ENCODE measurements at regions not wholly inside any gene's neighbourhood (a gene's known extent, or its start where the extent isn't known, plus 50 kb on each side); places are given as distances from the start of the nearest gene placed in this dataset.

DNA sequence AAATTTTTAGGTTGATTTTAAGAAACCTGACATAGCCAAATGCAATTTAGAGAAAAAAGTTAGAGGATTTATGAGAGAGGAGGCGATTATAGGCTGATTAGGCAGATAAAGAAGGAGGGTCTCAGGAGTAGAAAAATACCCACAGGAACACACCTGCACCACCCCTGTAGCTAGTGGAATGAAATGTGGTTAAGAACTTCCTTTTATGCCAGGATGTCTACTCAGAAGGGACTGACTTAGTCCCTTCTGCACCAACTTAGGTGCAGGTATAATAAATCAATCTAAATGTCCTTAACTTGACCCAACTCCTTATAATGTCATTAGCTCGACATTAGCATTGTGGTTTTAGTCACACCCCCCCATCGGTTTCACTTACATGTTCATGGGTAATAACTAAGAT lies 1274.5 kb upstream of the TMEFF2 start:
- Histone ChIP-seq H3K4me2 (ENCODE audit: low read length) (no peak overlapping the region), H3K27ac (ENCODE audit: low read depth, low read length) (no peak overlapping the region), H3K79me2 (ENCODE audit: insufficient read depth, low read length) (no peaks in the 10 kb centered on the region), H3K9me3 (ENCODE audit: control insufficient read depth in 1 of 2, insufficient read depth in 1 of 2, low read depth in 1 of 2, low read length in 2 of 2) (no peaks in the 10 kb centered on the region), H3K9me2 (ENCODE audit: insufficient read depth) (no peaks in the 10 kb centered on the region), H3K27me3 (ENCODE audit: insufficient read depth, low read length) (no peaks in the 10 kb centered on the region), H4K20me1 (ENCODE audit: insufficient read depth) (no peaks in the 10 kb centered on the region; the same call in 1 of the 2 replicates), H3K9ac (ENCODE audit: low read length) (no peak overlapping the region), H3K4me1 (ENCODE audit: control insufficient read depth in 1 of 2, insufficient read depth in 2 of 2, low read length in 2 of 2) (no peaks in the 10 kb centered on the region), H2AFZ (ENCODE audit: low read depth, low read length, poor library complexity, severe bottlenecking) (no peak overlapping the region), H3K36me3 (ENCODE audit: control insufficient read depth in 1 of 2, insufficient read depth in 2 of 2, low read length in 2 of 2) (no peaks in the 10 kb centered on the region), H3K4me3 (replicated peaks in 1 of 2; ENCODE audit: low read depth in 1 of 2, low read length in 2 of 2) (no peak overlapping the region)
- ATAC-seq (no peak), DNase-seq (ENCODE audit: low read depth, low spot score) (no peak)
- RAD21 ChIA-PET (ENCODE audit: low non-redundant PET in 1 of 2, low total read pairs in 2 of 2, uncharacterized antibody in 2 of 2, unreplicated experiment in 2 of 2): no interaction called here
- intact Hi-C loops (cut with micrococcal nuclease): no loop called here
- CTCF ChIA-PET: no interaction called here
- no TSS peak for BruUV-seq (replicated peaks)
- POLR2A ChIA-PET: no interaction called here
- TF ChIP-seq YY1 (IDR thresholded peaks at IDR 0.05; ENCODE audit: extremely low read depth, insufficient replicate concordance, low read depth, low read length) (no peak), TCF7L2 (IDR thresholded peaks at IDR 0.05; ENCODE audit: borderline replicate concordance, extremely low read depth, insufficient read depth, insufficient read length) (no peak), JUND (IDR thresholded peaks at IDR 0.05) (no peak), EGR1 (IDR thresholded peaks at IDR 0.05; ENCODE audit: low read depth) (no peak), POLR2A (IDR thresholded peaks at IDR 0.05; ENCODE audit: borderline replicate concordance, extremely low read depth, insufficient read depth, insufficient read length) (no peak), CTCF (IDR thresholded peaks at IDR 0.05 in 2 of 3, conservative IDR thresholded peaks at IDR 0.05 in 1 of 3; ENCODE audit: borderline replicate concordance in 1 of 3, insufficient read depth in 1 of 3, low read depth in 2 of 3, low read length in 2 of 3) (no peak), EZH2phosphoT487 (IDR thresholded peaks at IDR 0.05; ENCODE audit: borderline replicate concordance) (no peak), SP1 (IDR thresholded peaks at IDR 0.05; ENCODE audit: low read depth) (no peak), POLR2AphosphoS5 (IDR thresholded peaks at IDR 0.05; ENCODE audit: low read depth, low read length) (no peak), FOSL1 (IDR thresholded peaks at IDR 0.05; ENCODE audit: low read depth) (no peak), ZFX (IDR thresholded peaks at IDR 0.05) (no peak), SIN3A (IDR thresholded peaks at IDR 0.05; ENCODE audit: low read depth) (no peak), MAX (IDR thresholded peaks at IDR 0.05) (no peak), EZH2 (IDR thresholded peaks at IDR 0.05) (no peak), ELF1 (IDR thresholded peaks at IDR 0.05; ENCODE audit: borderline replicate concordance, low read depth) (no peak), ATF3 (IDR thresholded peaks at IDR 0.05) (no peak), SRF (IDR thresholded peaks at IDR 0.05; ENCODE audit: low read depth) (no peak), CBX3 (IDR thresholded peaks at IDR 0.05; ENCODE audit: low read depth) (no peak)
- TF ChIP-seq, protein P1, sequence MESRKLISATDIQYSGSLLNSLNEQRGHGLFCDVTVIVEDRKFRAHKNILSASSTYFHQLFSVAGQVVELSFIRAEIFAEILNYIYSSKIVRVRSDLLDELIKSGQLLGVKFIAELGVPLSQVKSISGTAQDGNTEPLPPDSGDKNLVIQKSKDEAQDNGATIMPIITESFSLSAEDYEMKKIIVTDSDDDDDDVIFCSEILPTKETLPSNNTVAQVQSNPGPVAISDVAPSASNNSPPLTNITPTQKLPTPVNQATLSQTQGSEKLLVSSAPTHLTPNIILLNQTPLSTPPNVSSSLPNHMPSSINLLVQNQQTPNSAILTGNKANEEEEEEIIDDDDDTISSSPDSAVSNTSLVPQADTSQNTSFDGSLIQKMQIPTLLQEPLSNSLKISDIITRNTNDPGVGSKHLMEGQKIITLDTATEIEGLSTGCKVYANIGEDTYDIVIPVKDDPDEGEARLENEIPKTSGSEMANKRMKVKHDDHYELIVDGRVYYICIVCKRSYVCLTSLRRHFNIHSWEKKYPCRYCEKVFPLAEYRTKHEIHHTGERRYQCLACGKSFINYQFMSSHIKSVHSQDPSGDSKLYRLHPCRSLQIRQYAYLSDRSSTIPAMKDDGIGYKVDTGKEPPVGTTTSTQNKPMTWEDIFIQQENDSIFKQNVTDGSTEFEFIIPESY (IDR thresholded peaks at IDR 0.05; ENCODE audit: extremely low read depth, insufficient replicate concordance, low read length): no peak
- TF ChIP-seq, protein P2, sequence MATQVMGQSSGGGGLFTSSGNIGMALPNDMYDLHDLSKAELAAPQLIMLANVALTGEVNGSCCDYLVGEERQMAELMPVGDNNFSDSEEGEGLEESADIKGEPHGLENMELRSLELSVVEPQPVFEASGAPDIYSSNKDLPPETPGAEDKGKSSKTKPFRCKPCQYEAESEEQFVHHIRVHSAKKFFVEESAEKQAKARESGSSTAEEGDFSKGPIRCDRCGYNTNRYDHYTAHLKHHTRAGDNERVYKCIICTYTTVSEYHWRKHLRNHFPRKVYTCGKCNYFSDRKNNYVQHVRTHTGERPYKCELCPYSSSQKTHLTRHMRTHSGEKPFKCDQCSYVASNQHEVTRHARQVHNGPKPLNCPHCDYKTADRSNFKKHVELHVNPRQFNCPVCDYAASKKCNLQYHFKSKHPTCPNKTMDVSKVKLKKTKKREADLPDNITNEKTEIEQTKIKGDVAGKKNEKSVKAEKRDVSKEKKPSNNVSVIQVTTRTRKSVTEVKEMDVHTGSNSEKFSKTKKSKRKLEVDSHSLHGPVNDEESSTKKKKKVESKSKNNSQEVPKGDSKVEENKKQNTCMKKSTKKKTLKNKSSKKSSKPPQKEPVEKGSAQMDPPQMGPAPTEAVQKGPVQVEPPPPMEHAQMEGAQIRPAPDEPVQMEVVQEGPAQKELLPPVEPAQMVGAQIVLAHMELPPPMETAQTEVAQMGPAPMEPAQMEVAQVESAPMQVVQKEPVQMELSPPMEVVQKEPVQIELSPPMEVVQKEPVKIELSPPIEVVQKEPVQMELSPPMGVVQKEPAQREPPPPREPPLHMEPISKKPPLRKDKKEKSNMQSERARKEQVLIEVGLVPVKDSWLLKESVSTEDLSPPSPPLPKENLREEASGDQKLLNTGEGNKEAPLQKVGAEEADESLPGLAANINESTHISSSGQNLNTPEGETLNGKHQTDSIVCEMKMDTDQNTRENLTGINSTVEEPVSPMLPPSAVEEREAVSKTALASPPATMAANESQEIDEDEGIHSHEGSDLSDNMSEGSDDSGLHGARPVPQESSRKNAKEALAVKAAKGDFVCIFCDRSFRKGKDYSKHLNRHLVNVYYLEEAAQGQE (IDR thresholded peaks at IDR 0.05; ENCODE audit: low read depth): no peak

Measured in HCT116 (cell line).